HG03558 (cell line): ENCODE measurements at regions not wholly inside any gene's neighbourhood (a gene's known extent, or its start where the extent isn't known, plus 50 kb on each side); places are given as distances from the start of the nearest gene placed in this dataset.

Experiments used
- ATAC-seq: cut with Tn5 transposase; IDR thresholded peaks from one replicate; pipeline ENCODE4 v1.9.1; 2021; ENCODE audit warnings: moderate number of reproducible peaks; ENCODE audit not compliant: unreplicated experiment; ENCODE audit errors: extremely low read depth

DNA sequence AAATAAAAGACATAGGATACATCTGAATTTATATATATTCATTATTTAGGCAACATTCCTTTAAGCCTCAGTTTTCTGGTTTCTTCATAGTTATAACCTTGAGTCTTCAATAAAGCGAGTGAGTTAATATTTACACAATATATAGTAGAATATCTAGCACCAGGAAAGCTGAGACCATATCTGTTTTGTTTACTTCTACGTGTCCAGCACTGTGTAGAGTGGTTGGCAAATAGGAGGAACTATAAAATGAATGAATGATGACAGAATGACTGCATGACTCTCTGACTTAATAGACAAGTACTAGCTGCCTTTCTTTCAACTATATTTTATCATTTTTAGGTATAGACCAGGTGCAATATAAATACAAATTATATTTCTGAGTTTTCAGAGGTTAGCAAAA lies 197.8 kb upstream of the RBMS3 start:
- no peak for ATAC-seq

DNA sequence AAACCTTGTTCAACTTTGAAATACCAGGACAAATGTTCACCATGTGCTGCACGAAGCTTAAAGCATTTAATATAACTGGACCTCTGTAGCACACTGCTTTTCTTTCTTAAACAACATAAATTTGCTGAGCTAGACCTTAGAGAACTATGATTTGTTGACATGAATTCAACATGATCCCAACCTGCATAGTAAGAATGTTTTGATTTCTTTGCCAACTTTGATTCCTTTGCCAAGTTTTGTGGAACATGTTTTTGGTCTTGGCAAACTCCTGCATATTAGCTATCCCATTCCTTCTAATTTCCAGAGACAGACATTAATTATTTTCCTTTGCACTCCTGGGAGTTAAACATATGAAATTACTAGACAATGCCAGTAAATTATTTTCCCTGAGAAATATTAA lies 197.2 kb upstream of the RBMS3 start:
- no peak for ATAC-seq

DNA sequence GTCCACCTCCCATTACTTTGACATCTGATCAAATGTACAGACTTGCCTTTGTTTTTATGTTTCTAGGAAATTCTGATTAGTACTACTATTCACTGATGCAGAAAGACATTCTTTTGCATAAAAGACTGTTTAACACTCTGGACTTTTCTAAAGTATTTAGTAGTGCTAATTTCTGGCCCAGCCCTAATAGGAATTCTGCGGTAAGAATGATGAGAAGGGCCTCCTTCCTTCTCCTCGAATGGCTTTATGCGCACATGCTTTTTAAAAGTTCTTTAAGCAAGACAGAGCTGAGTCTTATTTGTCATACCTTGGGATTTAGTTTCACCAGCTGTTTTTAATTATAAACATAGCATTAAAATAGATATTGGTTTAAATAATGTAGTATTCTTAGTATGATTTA lies 192.3 kb upstream of the RBMS3 start:
- no peak for ATAC-seq

DNA sequence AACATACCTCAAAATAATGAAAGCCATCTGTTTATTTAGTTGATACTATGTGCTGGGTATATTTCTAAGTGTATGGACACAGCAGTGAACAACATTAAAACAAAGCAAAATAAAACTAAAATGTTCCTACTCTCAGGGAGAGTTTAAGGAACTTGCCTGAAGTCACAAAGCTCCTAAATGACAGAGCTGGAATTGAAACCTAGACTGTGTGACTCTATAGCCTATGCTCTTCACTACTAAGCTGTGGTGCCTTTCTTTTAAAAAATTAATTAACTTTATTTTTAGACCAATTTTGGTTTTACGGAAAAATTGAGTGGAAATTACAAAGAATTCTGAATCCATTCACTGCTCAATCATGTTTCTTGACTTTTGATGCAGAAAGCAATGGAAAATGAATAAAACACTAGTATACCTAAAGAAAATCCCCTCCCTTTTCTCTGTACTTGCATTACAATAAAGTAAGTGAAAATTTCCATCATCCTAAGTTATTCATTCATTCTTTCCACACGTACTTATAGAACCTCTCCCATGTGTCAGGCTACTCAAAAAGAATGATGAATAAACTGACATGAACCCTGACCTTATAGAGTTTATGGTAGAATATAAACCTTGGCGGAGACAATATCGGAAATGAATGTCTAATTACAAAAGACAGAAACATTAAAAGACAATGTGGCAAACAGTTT lies 189.8 kb upstream of the RBMS3 start:
- no peak for ATAC-seq

DNA sequence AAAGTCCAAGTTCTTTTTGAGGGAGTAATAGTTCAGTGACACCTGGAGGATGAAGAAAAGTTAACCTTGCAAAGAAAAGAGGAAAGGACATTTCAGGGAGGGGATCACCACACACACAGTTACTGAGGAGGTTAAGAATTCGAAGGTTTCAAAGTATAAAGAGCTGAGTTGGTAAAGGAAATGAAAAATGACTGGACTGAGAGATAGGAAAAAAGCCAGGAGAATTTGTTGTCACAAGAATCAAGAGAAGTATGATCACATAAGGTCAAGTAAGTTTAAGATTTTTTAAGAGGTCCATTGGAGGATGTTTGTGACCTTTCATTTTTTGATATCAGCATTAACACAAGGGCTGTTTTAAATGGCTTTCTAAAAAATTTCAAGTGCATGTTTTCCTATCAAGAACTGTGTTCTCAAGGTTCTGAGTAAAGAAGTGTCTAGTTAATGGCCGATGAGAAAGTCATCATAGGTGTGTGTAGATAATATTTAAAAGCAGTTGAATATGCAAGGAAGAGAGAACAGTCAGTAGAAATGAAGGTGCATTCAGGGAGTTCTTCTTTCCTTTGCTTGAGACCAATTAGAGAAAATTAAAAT lies 189.2 kb upstream of the RBMS3 start:
- ATAC-seq: no peak

DNA sequence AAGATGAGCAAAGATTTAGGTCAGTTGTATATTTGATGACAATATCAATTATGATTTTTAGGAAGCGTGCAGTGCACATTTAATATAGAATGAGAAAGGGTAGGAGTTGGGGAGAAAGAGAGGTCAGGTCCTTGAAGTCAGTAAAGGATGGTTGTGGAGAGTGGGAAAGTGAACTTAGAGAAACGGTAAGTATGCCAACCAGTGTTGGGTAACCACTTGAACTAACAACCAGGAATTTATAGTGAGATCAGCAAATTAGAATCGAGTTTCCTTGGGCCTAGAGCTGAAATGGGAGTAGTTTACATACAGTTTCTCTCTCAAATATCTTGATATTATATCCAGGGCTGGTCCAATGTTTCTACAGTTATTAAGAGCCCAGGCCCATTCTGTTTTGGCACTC lies 188.5 kb upstream of the RBMS3 start:
- no peak for ATAC-seq

DNA sequence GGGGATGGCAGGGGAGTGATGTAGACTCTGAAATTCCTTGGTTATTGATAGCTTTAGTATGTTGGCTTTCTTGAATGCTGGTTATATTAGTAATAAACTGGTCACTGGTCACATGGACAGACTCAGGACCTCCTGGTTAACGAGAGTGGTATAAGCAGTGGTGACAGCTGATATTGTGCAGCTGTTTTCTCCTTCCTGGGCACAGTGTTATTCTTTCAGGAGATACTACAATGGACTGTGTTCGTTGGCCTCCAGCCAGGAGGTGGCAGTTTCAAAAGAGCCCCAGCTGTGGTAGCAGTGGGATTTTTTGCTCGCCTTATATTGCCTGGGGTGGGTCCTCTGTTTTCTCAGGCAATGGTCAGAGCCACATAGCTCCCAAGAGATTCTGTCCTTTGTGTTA lies 181.6 kb upstream of the RBMS3 start:
- no peak for ATAC-seq

DNA sequence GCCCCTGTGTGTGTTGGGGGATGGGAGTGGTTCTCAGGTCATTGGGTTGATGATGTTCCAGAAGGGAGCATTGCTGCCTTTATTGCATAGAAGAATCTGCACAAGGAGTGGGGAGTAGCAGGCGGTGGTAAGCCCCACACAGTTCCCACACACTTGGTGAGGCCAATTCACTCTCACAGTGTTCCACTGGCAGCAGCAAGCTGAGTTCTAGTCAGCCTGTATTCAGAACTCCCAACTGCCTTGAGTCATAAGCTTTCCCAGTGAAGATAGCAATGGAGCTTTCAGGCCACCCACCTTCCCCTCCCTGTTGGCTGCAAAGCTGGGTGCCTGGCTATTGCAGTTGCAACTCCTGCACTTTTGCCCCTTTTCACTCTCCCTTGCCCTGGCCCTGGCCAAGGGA lies 181.1 kb upstream of the RBMS3 start:
- ATAC-seq: no peak

DNA sequence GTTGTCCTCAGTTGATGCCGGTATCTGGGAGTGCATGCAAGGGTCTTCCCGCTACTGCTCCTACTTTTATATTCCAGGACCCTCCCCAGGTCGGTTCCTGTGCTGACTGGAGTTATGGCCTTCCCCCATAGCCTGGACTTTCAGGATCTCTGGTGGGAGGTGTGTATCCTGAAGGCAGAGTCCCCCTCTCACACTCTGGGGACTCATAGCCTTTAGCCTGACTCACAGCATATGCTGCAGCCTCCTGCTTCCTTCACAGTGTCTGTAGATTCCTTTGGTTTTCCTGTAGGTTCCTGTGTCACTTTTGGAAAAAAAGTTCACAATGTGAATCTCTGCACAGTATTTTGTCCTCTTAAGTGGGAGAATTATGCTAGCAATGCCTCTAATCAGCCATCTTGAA lies 180.6 kb upstream of the RBMS3 start:
- ATAC-seq: no peak

DNA sequence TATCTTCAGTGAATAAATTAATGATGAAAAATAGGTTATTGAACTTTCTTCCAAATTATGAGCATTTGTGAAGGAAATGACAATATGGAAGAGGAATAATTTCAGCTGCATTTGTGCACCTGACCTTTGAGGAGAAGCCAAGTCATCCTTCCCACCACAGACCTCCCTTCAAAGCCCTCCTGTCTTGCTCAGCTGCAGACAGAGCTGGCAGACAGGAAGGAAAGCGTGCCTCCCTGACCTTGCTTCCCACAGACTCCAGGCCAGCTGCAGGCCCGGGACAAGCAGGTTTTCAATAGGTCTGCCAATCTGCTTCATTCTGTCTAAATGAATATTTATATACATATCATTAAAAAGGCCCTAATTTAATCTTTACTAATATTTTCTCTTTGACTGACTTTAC lies 152.9 kb upstream of the RBMS3 start:
- no peak for ATAC-seq

DNA sequence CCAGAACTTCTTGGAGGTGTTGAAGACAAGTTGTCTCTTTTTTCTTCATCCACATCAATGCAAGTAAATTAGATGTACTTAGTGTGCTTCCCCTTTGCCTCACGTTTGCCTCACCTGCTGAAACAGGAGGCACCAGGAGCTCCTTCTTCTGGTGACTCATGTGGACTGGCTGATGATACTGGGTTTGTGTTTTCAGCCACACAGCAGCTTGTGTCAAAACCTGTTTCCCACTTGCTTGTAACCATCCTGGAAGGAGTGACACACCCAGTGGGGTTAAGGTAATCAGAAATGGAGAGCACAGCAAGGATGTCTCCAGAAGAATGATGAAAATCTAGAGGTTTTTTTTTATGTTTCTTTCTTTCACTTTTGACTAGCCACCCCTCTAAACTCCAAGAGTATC lies 143.3 kb upstream of the RBMS3 start:
- no peak for ATAC-seq

DNA sequence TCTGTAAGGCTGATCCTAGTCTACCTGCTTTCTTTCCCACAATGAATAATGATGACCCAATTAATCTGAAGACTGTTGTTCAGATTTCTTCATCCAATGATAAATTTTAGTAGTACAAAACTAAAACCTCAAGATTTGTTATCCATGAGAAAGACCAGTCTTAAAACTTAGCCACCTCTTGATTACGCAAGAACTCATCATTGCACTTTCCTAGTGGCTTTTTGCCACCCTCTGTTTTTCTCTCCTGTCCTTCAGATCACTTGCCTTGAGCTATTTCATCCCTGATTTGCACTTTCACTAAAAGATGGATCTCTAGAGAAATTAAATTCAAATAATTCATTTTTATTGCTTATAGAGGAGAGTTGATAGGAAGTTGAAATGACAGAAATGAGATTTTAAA lies 142.7 kb upstream of the RBMS3 start:
- ATAC-seq: no peak

DNA sequence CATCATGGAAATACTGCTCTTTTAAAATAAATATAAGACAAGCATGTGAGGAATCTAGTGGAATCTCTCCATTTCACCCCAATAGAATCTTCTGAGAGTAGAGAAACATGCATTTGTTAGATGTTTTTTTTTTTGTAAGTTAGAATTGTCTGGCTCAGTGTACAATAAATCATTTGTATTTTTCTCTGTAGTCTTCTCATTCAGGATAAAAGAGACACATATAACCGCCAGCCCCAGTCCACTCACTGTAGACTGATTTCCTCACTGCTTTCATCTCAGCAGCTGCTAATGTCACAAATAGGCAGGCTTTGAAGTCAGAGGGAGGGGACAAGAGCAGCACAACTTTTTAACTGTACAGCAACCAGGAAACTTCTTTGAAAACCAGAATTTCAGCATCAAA lies 140.2 kb upstream of the RBMS3 start:
- ATAC-seq: no peak

DNA sequence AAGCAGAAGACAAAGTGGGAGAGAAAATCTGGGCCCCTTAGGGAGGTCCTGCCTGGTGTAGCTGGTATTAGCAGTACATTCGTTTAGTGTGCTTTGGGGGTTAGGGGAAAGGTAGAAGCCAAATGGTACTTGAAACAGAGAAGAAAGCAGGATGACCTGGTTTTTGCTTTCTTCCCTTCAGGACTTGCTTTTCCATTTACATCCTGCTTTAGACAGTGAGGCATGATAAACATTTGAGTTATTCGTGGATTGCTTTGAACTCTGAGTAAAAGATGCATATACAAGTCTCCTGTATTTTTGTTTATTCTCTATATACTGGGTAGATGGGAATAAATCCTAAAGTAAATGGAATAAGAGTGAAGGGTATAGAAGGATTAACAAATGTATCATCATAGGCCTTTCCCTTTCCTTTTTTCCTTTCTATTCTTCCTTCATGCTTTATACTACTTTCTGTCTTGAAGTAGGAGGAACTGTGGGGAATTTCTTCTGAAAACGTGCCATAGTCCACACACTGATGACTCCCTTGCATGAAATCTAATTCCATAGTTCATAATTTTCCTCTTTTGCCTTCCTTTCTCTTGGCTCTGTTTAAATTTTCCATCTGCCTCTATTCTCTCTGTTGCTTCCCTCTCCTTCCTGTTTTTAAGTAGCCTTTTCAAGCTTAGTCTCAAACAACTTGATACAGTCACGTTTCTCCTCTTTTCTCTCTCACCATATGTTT lies 139.5 kb upstream of the RBMS3 start:
- no peak for ATAC-seq

DNA sequence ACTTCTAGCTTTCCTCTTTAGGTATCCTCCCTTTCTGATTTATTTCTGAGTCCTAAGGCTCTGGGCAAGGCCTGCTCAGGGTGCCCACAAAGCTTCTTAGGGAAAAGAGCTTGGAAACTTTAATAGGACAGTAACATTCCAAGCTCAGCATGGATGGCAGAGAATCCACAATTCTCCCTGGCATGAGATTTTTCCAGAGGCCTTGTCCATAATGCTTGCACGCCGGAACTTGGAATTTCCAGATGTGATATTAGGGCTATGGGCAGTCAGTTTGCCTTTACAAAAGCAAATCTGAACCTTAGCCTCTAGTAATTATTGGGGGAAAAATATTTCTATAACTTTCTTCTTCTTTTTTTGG lies 139.0 kb upstream of the RBMS3 start:
- no peak for ATAC-seq

DNA sequence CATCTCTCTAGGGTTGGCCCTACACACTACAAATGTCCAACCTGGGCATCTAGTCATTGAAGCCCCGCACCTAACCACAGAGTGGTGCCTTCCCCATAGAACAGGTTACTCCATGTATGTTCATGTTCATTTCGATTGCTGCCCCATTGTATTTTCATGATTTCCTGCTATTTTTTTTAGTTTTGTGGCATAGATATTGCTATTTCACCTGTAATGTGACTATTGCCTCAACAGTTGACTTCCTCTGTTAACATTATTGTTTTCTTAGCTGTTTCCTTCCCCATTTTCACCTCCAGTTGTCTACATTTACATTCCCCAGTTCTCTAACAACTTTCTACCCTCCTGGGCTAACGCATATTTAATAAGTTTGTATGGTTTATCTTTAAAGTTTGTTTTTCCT lies 137.7 kb upstream of the RBMS3 start:
- ATAC-seq: no peak

DNA sequence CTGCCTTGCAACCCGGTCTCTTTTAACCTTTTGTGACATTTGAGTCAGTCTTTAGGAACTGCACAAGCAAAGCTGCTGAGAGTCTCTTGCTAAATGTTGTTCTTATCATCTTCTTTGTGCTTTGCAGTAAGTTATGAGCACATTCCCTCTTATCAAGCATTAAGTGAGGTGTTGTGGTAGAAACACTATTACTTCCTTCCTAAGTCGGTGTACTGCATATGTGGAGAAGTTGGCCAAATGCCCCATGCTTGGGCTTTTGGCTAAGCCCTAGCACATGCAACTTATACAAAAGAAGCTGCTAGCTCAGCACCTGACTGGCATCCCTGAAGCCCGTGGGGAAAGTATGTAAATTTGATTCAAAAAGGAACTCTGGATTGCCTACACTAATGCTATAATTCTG lies 136.5 kb upstream of the RBMS3 start:
- ATAC-seq: no peak

DNA sequence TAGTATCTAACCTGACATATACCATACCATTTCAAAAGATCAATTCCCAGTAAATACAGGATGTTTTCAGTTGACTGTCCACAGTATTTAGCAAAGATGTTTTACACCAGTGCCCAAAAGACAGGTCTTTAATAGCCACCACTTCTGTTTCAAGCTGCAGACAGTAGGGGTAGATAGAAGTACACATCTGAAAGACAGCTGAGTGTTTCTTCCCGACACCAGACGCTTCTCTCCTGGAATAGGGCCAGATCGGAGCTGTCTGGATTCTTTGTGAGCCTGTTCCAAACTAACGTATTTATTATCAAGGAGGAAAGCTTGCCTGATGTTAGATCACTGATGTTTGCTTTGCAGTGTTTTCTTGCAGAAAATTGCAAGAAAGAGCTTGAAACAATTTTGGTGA lies 136.1 kb upstream of the RBMS3 start:
- ATAC-seq: no peak

DNA sequence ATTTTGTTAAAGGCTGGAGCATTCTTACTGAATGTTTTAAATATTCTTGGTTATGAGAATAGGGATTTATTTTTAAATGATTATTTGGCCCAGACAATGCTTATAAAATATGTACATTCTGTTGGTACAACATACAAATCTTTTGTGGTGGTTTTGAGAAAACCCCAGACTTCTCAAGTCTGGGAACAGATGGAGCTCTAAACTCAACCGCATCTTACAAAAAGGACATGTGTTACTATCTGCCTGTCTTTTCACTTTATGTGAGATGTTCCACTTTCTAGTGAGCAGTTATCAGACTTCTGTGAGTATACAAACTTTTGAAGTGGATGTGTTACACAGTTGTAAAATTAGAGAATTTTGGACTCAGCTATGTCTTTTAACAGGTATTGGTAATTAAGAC lies 135.5 kb upstream of the RBMS3 start:
- no peak for ATAC-seq

DNA sequence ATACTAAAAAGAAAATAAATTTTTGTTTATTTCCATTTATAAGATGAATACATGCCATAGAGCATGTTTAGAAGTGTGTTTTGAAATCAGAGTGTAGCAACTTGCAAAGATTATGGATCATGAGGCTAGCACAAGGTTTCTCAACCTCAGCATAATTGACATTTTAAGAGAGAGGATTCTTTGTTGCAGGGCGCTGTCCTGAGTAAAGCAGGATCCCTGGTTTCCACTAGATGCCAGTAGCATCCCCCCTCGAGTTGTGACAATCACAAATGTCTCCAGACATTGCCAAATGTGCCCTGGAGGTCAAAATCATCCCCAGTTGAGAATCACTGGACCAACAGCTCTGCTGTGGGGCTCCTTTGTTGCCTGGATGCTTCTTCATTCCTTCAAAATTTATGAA lies 128.5 kb upstream of the RBMS3 start:
- ATAC-seq: no peak

DNA sequence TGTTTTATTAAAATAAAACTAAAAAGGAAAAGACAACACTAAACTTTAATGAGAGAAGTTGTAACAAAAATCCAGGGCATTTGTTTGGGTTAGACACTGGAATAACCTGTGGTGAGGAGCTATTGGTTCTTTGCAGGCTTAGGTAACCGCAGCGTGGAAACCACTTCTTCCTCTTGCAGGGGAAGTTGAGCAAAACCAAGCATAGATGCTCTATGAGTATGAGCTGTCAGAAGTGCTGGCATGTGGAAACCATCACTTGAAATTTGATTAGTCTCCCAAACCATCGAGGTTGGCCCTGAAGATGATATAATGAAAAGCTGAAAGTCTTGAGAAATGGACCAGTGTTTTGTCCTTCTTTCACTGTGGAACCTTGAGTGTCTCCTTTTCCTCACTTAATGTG lies 127.1 kb upstream of the RBMS3 start:
- no peak for ATAC-seq

DNA sequence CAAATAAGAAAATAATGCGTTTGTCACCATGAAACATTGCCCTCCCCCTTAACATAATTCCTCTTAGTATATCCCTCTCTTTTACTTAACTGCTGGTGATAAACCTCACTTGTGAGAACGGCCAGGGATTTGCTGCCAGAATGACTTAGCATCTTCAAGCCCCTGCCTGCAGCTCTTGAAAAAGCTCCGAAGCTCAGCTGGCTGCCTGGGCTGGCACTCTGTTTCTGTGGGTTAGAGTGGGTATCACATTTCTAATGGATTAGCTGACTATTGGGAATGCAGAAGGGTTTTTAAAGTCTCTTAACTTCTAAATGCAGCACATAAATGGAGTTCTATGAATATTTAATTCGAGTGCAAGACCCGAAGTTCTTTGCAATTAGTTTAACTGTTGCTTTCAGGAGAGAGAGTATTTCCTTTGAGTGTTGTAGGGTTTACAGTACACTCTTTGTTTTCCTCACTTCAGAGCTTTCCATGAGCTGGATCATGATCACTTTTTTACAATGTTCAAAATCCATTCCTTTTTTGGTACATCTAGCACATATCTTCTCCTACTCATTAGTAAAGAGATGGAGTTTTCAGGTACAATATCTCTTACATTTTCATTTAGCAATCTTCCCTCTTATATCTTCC lies 124.7 kb upstream of the RBMS3 start:
- ATAC-seq: no peak
